Neural cell (in vitro differentiated cells): ENCODE measurements at regions not wholly inside any gene's neighbourhood (a gene's known extent, or its start where the extent isn't known, plus 50 kb on each side); places are given as distances from the start of the nearest gene placed in this dataset.

Source experiments
- H2AFZ ChIP-seq: fragments of 200-600, 300-800 bp; sonication (generic), shearing (Covaris generic); 2 replicates; pipeline ENCODE4 v1.6.0; 2014; ENCODE audit warnings: low read depth, mild to moderate bottlenecking, antibody characterized with exemption, low read length, moderate library complexity
- H3F3A ChIP-seq: fragments of 200-600 bp; shearing (Covaris generic); 2 replicates; pipeline ENCODE4 v1.6.1; 2016; ENCODE audit warnings: mild to moderate bottlenecking, moderate library complexity, mixed read lengths, antibody characterized with exemption, low read length; ENCODE audit not compliant: insufficient read depth, poor library complexity, severe bottlenecking
- H3K27ac ChIP-seq: fragments of 200-600, 300-800 bp; sonication (generic), shearing (Covaris generic); 2 replicates; pipeline ENCODE4 v1.5.1; 2014; ENCODE audit warnings: mild to moderate bottlenecking, low read length, moderate library complexity
- H3K27me3 ChIP-seq: fragments of 300-800, 200-600 bp; sonication (generic), shearing (Covaris generic); 2 replicates; pipeline ENCODE4 v1.6.0; 2014; ENCODE audit warnings: mild to moderate bottlenecking, low read depth, low read length, moderate library complexity; ENCODE audit not compliant: insufficient read depth
- H3K36me3 ChIP-seq: fragments of 300-800, 200-600 bp; sonication (generic), shearing (Covaris generic); 2 replicates; pipeline ENCODE4 v1.5.1; 2014; ENCODE audit warnings: mild to moderate bottlenecking, antibody characterized with exemption, low read length, moderate library complexity; ENCODE audit not compliant: insufficient read depth
- H3K4me2 ChIP-seq: fragments of 300-800, 200-600 bp; sonication (generic), shearing (Covaris generic); 2 replicates; pipeline ENCODE4 v1.6.0; 2014; ENCODE audit warnings: mild to moderate bottlenecking, low read length
- H3K4me3 ChIP-seq: fragments of 300-800, 200-600 bp; sonication (generic), shearing (Covaris generic); 2 replicates; pipeline ENCODE4 v1.5.1; 2014; ENCODE audit warnings: mild to moderate bottlenecking, low read length, moderate library complexity
- H3K79me2 ChIP-seq: fragments of 200-600 bp; shearing (Covaris generic); replicated peaks from 2 replicates; pipeline ENCODE4 v1.6.0; 2014; ENCODE audit warnings: mild to moderate bottlenecking, low read length, moderate library complexity; ENCODE audit not compliant: insufficient read depth
- H3K9ac ChIP-seq: fragments of 300-800, 200-600 bp; sonication (generic), shearing (Covaris generic); 2 replicates; pipeline ENCODE4 v1.6.1; 2016; ENCODE audit warnings: mild to moderate bottlenecking, low read length, mixed read lengths
- H3K9me2 ChIP-seq: fragments of 200-600 bp; shearing (Covaris generic); 2 replicates; pipeline ENCODE4 v1.6.1; 2016; ENCODE audit warnings: mild to moderate bottlenecking, low read length, mixed read lengths; ENCODE audit not compliant: insufficient read depth
- H3K9me3 ChIP-seq: fragments of 200-600, 300-800 bp; sonication (generic), shearing (Covaris generic); 2 replicates; pipeline ENCODE4 v1.6.1; 2016; ENCODE audit warnings: mild to moderate bottlenecking, mixed run types, low read length, moderate library complexity, mixed read lengths
- H4K20me1 ChIP-seq: fragments of 200-600 bp; shearing (Covaris generic); 2 replicates; pipeline ENCODE4 v1.6.1; 2016; ENCODE audit warnings: mild to moderate bottlenecking, mixed run types; ENCODE audit not compliant: insufficient read depth
- EP300 ChIP-seq: fragments of 450-650 bp; conservative IDR thresholded peaks from 2 replicates; pipeline ENCODE4 v1.6.1; 2014; ENCODE audit warnings: antibody characterized with exemption, mild to moderate bottlenecking, moderate library complexity; ENCODE audit not compliant: poor library complexity, severe bottlenecking
- EZH2 ChIP-seq: fragments of 200-600, 300-800 bp; shearing (Covaris generic), sonication (generic); IDR thresholded peaks from 2 replicates; pipeline ENCODE4 v1.6.1; 2014; ENCODE audit warnings: antibody characterized with exemption, low read length, borderline replicate concordance, mild to moderate bottlenecking; ENCODE audit not compliant: insufficient read depth, poor library complexity, severe bottlenecking
- MXI1 ChIP-seq: fragments of 450-650 bp; conservative IDR thresholded peaks from 2 replicates; pipeline ENCODE4 v1.6.1; 2014; ENCODE audit warnings: antibody characterized with exemption, mild to moderate bottlenecking; ENCODE audit not compliant: poor library complexity, severe bottlenecking
- POLR2AphosphoS5 ChIP-seq: IDR thresholded peaks from 2 replicates; pipeline ENCODE4 v1.6.1; 2012
- SMC3 ChIP-seq: fragments of 450-650 bp; conservative IDR thresholded peaks from 2 replicates; pipeline ENCODE4 v1.6.1; 2014; ENCODE audit warnings: antibody characterized with exemption, mild to moderate bottlenecking, moderate library complexity; ENCODE audit not compliant: poor library complexity
- TAF1 ChIP-seq: IDR thresholded peaks from 2 replicates; pipeline ENCODE4 v1.6.1; 2012; ENCODE audit warnings: low read depth
- TF ChIP-seq, protein P1 (sequence below): fragments of 450-650 bp; IDR thresholded peaks from 2 replicates; pipeline ENCODE4 v1.5.1; 2014; ENCODE audit warnings: antibody characterized with exemption, mild to moderate bottlenecking, moderate library complexity; ENCODE audit not compliant: poor library complexity, severe bottlenecking
- TF ChIP-seq, protein P2 (sequence below): IDR thresholded peaks from 2 replicates; pipeline ENCODE4 v1.6.1; 2012; ENCODE audit warnings: borderline replicate concordance

DNA sequence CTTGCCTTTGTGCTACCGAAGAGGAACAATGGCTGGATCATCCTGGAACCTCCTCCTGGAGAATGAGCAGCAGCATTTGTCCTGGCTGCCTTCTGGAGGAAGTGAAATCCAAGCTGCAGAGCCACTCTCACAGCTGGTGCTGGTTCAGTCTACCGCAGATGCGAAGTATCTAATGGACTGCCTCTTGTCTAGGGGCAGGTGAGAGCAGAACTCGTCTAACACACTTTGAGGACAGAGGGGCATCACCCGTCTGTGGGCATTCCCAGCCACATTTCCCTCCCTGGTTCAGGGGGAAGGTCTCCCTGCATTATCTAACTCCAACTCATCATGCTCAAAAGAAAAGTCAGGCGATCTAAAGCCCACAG, 338.2 kb upstream of the GATB start:
- Histone ChIP-seq H3K9ac (no peak overlapping the region), H3K9me2 (no peaks in the 10 kb centered on the region), H3K27ac (no peak overlapping the region), H3K36me3 (no peaks in the 10 kb centered on the region), H3F3A (no peaks in the 10 kb centered on the region), H3K4me2 (no peak overlapping the region), H4K20me1 (no peaks in the 10 kb centered on the region), H3K79me2 (no peaks in the 10 kb centered on the region), H3K4me3 (no peak overlapping the region), H3K9me3 (no peaks in the 10 kb centered on the region), H3K27me3 (no peaks in the 10 kb centered on the region), H2AFZ (no peak overlapping the region)
- no peak for TF ChIP-seq EP300
- no peak for TF ChIP-seq POLR2AphosphoS5
- TF ChIP-seq EZH2: no peak
- TF ChIP-seq, protein P1, sequence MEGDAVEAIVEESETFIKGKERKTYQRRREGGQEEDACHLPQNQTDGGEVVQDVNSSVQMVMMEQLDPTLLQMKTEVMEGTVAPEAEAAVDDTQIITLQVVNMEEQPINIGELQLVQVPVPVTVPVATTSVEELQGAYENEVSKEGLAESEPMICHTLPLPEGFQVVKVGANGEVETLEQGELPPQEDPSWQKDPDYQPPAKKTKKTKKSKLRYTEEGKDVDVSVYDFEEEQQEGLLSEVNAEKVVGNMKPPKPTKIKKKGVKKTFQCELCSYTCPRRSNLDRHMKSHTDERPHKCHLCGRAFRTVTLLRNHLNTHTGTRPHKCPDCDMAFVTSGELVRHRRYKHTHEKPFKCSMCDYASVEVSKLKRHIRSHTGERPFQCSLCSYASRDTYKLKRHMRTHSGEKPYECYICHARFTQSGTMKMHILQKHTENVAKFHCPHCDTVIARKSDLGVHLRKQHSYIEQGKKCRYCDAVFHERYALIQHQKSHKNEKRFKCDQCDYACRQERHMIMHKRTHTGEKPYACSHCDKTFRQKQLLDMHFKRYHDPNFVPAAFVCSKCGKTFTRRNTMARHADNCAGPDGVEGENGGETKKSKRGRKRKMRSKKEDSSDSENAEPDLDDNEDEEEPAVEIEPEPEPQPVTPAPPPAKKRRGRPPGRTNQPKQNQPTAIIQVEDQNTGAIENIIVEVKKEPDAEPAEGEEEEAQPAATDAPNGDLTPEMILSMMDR: no peak

DNA sequence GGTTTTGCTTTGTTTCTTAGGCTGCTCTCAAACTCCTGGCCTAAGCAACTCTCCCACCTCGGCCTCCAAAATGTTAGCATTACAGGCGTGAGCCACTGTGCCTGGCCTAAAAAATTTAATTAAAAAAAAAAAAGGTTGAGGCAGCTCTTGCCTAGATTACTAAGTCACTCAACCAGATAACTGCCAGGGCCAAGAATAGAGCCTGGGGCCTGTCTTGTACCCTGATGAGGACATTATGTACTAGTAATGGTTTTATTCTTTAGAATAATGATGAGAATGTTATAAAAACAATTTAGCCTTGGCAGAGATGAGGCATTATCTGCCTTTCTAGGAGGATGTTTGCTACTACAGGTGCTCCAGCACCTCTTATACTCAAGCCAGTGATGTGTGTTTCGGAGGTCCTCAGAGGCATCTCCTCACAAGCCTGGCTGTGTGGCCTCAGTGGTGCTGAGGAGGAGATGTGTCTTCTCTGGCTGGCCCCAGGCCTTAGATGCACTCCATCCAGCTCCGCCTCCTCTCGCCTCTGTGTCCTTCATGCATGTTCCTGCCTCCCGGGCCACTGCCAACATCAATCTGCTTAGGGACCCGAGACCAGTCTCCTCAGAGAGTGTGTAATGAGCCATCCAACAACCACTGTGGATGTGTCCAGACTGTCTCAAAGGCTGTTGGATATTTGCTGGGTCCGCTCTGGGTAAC, 337.7 kb upstream of the GATB start:
- Histone ChIP-seq H3K9me3 (no peaks in the 10 kb centered on the region), H3K27ac (no peak overlapping the region), H3K79me2 (no peaks in the 10 kb centered on the region), H3K4me2 (no peak overlapping the region), H3K9ac (no peak overlapping the region), H3K36me3 (no peaks in the 10 kb centered on the region), H3K9me2 (no peaks in the 10 kb centered on the region), H3K4me3 (no peak overlapping the region), H2AFZ (no peak overlapping the region), H3K27me3 (no peaks in the 10 kb centered on the region), H3F3A (no peaks in the 10 kb centered on the region), H4K20me1 (no peaks in the 10 kb centered on the region)
- no peak for TF ChIP-seq SMC3
- TF ChIP-seq MXI1: no peak
- TF ChIP-seq, protein P2, sequence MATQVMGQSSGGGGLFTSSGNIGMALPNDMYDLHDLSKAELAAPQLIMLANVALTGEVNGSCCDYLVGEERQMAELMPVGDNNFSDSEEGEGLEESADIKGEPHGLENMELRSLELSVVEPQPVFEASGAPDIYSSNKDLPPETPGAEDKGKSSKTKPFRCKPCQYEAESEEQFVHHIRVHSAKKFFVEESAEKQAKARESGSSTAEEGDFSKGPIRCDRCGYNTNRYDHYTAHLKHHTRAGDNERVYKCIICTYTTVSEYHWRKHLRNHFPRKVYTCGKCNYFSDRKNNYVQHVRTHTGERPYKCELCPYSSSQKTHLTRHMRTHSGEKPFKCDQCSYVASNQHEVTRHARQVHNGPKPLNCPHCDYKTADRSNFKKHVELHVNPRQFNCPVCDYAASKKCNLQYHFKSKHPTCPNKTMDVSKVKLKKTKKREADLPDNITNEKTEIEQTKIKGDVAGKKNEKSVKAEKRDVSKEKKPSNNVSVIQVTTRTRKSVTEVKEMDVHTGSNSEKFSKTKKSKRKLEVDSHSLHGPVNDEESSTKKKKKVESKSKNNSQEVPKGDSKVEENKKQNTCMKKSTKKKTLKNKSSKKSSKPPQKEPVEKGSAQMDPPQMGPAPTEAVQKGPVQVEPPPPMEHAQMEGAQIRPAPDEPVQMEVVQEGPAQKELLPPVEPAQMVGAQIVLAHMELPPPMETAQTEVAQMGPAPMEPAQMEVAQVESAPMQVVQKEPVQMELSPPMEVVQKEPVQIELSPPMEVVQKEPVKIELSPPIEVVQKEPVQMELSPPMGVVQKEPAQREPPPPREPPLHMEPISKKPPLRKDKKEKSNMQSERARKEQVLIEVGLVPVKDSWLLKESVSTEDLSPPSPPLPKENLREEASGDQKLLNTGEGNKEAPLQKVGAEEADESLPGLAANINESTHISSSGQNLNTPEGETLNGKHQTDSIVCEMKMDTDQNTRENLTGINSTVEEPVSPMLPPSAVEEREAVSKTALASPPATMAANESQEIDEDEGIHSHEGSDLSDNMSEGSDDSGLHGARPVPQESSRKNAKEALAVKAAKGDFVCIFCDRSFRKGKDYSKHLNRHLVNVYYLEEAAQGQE: no peak
- no peak for TF ChIP-seq TAF1

DNA sequence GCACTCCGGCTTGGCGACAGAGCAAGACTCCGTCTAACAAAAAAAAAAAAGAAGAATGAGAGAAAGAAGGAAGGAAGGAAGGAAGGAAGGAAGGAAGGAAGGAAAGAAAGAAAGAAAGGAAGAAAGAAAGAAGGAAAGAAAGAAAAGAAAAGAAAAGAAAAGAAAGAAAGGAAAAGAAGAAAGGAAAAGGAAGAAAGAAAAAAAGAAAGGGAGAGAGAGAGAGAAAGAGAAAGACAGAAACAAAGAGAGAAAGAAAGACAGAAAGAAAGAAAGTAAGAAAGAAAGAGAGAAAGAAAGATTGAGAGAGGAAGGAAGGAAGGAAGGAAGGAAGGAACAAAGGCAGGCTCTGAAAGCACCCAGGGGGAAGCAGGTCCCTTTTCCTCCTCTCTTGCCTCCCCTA, 336.6 kb upstream of the GATB start:
- H3K9ac ChIP-seq: no peak overlapping the region
- H2AFZ ChIP-seq: no peak overlapping the region
- H3K79me2 ChIP-seq: no peaks in the 10 kb centered on the region
- no peaks in the 10 kb centered on the region for H3K9me2 ChIP-seq
- H3K27ac ChIP-seq: no peak overlapping the region
- no peaks in the 10 kb centered on the region for H3F3A ChIP-seq
- H3K9me3 ChIP-seq: no peaks in the 10 kb centered on the region
- H3K4me3 ChIP-seq: no peak overlapping the region
- TF ChIP-seq SMC3: no peak
- TF ChIP-seq TAF1: no peak
- TF ChIP-seq MXI1: no peak
- H3K36me3 ChIP-seq: no peaks in the 10 kb centered on the region
- H4K20me1 ChIP-seq: no peaks in the 10 kb centered on the region
- no peak overlapping the region for H3K4me2 ChIP-seq
- no peaks in the 10 kb centered on the region for H3K27me3 ChIP-seq
